GM21825 (cell line): ENCODE measurements at regions not wholly inside any gene's neighbourhood (a gene's known extent, or its start where the extent isn't known, plus 50 kb on each side); places are given as distances from the start of the nearest gene placed in this dataset.

Experiments
- ATAC-seq: cut with Tn5 transposase; IDR thresholded peaks from one replicate; pipeline ENCODE4 v1.9.1; 2021; ENCODE audit warnings: mild to moderate bottlenecking, moderate library complexity; ENCODE audit not compliant: unreplicated experiment

DNA sequence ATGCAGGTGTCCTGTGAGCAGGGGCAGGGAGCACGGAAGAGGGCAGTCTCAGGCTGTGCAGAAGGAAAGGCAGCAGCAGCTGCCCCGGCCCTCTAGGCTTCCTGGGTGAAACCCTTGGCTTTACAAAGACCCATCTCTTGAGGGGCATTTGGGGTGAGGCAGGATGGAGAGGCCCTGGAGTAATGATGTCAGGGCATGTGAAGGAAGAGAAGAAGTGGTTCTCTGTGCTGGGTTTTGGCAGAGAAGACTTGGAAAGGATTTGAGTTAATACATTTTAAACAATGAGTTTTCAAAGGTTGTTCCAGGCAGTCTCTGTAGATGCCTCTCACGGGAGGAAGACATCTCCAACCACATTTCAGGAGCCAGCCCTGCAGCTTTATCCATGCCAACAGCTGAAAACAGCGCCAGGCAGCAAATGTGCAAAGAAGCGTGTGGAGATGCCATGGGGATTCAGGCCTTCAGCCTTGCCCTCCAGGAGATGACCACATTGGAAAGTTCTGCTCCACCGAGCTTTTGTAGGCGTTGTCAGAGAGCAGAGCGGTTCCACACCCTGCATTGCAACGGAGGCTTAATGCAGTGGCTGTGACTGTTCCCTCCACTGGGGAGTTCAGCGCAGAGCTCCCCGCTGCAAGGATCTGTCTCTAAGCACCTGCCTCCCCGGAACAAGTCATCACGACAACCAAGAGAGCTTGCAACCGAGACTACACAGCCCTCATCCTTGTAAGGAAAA lies 322.8 kb downstream of the UQCRFS1 start:
- no peak for ATAC-seq

DNA sequence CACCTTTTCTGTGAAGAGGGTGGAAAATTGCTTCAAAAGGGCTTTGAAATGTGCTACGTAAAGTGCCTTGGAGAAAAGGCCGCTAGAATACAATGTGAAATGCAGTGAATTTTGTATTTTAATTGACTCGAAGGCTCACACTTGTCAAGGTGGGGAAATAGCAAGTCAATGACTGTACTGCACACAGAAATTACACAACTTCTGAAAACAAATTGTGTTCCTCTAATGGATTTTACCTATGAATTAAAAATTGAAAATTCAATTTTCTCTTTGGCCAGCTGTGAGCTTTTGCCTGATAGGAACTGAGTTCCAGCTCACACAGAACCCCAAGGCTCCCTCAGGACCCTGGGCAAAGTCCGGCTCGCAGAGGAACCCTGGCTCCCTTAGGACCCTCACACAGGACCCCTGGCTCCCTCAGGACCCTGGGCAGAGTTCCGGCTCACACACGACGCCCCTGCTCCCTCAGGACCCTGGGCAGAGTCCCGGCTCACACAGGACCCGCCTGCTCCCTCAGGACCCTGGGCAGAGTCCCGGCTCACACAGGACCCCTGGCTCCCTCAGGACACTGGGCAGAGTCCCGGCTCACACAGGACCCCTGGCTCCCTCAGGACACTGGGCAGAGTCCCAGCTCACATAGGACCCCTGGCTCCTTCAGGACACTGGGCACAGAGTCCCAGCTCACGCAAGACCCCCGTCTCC lies 324.9 kb downstream of the UQCRFS1 start:
- ATAC-seq: no peak

DNA sequence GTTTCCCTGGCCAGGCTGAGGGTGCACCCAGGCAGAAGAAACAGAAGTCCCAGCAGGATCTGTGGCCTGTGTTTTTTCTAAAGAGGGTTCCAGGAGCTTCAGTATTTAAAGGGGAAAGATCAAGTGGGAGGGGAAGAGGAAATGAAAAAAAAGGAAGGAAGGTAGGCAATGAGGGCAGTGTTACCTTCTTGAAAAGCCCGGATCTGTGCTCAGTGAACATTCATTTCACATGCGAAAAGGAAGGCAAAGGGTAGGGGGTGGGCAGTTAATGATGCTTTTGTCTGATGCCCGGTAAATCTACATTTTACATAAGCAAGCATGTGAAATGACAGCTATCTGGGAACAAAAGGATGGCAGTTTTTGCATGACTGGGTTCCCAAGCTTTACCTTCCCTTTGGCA lies 326.2 kb downstream of the UQCRFS1 start:
- no peak for ATAC-seq

DNA sequence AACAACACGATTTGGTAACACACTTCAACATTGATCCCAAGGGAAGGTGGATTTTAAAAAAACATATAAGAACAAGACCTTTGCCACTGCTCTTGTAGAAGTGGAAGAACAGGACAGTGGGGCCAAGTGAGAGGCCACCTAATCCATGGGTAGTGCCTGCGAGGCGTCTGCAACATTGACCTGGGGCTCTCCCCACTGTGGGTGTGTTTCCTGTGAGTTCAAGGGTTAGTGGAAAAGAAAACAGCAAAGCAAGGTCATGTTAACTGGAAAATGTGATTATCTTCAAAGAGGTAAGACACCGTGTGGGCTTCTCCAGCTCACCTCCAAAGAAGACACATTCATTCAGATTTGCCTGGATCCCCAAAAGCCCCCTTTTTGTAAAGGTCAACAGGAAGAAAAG lies 327.0 kb downstream of the UQCRFS1 start:
- no peak for ATAC-seq

DNA sequence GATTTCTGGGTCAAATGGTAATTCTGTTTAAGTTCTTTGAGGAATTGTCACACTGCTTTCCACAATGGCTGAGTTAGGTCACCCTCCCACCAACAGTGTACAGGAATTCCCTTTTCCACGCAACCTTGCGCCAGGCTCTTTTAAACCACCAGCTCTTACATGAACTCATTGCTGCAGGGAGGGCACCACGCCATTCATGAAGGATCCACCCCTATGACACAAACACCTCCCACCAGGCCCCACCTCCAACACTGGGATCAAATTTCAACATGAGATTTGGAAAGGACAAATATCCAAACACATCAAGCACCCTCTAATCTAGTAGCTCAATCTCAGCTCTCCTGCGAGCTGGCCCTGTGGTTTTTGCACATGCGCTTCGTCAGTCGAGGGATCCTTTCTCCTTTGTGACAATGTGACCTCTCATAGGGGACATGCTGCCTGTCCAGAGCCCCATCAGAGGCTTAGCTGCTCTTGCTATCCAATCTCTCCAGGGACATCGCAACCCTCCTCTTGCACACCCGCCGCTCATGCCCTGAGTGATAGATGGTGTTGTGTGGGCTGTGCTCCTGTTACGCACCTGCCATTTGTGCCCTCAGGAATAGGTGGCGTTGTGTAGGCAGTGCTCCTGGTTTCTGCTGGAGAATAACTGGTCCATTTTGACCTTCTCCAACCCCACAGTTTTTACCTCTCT lies 328.0 kb downstream of the UQCRFS1 start:
- ATAC-seq: no peak

DNA sequence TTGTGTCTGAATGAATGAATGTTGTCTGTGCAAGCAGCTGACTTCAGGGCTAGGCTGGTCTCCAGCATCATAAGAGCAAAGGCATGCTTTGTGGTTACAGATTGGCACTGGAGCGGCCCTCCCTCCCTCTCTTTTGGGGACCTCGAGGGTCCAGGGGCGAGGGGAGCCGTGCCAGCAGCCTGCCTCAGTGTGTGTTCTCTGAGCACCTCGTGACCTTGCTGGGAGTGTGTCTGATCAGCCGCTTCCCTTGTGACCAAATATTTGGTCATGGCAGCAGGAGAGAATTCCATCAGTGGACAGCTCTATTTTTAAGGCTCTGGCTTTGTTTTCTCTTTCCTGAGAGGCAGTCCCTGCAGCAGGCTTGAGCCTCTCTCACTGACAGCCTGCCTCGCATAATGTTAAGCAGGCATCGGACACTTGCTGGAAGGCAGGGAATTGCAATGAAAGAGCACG lies 329.7 kb downstream of the UQCRFS1 start:
- no peak for ATAC-seq

DNA sequence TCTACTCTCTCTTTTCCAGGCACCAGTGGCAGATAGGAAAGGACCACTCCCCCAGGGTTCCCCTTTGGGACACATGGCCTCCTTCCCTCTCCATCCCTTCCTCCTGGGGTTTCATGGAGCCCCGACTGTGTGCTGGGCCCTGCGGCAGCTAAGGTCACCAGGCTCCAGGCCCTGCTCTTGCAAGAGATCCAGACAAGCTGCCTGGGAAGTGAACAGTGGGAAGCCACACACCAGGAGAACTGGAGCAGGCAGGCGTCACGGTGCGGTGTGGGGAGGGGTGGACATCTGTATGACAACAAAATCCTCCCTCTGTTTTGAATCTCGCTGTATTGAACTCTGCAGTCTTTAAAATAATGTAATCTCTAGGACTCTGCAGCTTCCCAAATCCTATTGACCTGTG lies 330.1 kb downstream of the UQCRFS1 start:
- no peak for ATAC-seq

DNA sequence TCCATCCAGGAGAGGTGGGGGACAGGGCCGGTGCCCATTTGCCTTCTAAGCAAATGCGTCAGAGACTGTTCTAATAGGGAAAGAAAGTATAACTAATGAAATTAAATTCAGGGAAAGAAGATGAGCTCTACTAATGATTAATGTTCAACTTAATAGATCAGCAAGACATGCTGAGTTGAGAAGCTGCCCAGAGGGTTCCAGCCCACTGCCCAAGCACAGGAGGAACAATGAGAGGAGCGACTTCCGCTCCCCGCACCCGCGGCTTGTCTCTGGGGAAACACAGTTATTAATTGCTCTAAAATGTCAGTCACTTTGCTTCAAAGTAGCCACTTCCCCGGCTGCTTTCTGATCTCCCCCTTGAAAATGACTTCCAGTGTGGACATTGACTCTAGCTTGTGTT lies 331.3 kb downstream of the UQCRFS1 start:
- no peak for ATAC-seq

DNA sequence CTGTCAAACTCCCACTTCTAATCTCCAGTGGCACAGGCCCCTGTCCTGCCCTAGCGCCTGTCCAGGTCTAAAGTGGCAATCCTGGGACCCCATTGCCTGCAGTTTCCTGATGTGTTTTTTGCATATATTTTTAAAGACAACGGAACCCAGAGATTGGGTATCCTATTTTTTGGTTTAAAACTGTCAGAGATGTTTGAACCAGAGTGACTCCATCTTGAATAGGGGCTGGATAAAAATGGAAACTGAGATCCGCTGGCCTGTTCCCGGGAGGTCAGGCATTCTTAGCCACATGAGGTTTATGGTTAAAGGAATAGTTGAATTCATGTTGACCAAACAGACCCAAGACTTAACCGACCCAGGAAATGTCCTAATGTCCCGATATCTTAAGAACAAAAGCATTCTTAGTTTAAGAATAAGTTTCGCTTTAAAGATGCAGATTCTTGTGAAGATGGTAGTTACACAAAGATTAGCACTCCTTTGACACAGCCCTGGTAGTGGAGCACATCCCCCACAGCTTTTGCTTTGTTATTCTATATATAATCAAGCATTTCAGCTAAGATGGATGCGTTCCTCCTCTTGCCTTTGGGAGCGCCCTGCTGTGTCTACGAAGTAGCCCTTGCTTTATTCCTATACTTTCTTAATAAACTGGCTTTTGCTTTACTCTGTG lies 332.1 kb downstream of the UQCRFS1 start:
- ATAC-seq: no peak

DNA sequence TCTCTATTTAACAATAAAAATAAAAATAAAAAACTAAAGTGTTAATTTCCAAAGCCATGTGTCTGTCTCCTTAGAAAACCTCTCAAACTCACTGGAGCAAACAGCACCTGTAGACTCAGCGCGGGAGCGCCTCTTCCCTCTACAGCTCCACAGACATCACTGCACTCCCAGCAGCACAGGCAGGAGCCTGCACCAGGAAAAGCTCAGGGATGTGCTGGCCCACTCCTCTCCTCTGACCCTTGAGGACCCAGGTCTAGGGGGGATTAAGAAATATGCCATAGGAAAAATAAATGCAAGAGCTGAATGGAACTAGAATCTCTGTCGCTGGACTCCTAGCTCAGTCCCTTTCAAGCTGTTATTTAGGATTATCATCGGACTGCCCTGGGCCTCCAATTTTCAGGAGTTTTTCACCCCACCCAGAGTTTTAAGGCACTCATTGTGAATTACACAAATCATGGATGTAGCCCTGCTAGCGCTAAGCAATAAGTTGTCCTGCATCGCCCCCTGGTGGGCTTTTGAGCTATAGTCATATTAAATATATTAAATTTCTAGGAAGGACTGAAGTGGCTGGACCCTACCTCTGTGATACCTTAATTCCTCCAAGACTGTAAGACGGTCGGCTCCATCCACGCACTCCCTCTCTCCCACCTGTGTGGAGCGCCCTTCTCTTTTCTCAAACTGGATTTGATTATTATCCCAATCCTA lies 333.9 kb downstream of the UQCRFS1 start:
- no peak for ATAC-seq

DNA sequence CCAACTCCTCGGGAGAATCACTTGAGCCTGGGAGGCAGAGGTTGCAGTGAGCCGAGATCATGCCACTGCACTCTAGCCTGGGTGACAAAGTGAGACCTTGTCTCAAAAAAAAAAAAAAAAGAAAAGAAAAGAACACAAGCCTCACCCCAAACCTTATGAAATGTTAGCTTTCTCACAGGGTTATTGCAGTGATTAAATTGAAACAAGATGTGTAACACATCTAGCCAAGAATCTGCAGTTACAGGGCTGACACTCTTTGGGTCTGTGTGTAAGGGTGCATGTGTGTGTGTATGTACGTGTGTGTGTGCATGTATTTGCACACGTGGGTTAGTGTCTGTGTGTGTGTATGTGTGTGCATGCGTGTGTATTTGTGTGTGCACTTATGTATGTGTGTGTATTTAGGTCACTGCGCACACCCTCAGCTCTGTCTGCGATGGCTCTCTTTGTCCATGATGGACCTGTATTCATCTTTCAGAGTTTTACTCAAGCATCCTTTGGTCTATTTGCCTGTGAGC lies 336.3 kb downstream of the UQCRFS1 start:
- no peak for ATAC-seq

DNA sequence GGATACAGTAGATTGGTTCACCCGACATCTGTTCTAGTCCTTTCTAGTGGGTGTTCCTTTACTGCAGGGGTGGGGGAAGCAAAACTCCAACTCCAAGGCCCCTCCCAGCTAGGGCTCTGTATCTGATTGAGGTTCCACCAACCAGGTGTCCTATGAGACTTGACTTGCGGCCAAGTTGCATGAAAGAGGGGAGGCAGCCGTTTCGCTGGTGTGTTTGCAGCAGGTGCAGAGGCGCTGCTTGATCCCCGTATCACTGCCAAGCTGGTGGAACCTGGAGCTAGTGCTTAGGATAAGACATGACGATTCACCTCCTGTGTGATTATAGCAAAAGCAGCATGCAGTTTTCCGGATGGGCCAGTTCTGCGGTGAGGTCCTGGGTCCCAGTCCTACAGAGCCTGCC lies 338.2 kb downstream of the UQCRFS1 start:
- ATAC-seq: no peak

DNA sequence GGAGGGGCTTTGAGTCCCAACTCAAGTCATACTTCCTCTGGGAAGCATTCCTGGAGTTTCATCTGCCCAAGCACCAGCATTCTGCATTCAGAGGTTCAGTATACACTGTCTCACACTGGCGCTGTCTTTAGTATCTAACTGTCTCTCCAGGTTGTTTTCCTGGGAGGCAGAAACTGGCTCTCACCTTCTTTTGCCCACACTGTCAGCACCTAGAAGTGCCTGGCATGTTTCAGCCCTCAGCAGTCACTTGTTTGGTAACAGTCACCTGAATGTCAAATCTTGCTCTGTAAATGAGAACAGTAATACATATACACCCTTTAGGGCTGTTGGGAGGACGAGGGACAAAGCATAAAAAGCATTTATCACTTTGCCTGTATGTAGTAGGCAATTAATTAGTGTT lies 339.6 kb downstream of the UQCRFS1 start:
- no peak for ATAC-seq

DNA sequence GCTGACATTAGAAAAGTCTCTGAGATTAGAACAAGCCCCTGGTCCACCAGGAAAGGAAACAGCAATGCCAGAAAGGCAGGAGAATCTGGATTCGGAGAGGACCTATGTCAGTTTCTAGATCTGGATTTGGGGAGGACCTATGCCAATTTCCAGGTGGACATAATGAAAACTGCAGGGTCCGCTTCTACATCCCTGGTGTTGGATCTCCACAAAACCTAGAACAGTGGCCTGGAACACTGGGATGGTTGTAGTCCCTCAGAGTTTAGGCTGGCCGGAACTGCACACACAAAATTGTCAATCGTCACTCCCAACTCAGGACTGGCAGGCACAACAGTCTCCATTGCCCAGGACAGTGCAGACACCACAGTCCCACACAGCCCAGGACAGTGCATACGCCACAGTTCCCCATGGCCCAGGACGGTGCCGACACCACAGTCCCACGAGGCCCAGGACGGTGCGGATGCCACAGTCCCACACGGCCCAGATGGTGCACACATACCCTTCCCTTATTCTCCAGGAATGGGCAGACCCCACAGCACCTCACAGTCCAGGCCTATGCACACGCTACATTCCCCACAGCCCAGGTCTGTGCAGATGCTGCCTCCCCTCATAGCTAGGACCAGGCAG lies 341.7 kb downstream of the UQCRFS1 start:
- no peak for ATAC-seq

DNA sequence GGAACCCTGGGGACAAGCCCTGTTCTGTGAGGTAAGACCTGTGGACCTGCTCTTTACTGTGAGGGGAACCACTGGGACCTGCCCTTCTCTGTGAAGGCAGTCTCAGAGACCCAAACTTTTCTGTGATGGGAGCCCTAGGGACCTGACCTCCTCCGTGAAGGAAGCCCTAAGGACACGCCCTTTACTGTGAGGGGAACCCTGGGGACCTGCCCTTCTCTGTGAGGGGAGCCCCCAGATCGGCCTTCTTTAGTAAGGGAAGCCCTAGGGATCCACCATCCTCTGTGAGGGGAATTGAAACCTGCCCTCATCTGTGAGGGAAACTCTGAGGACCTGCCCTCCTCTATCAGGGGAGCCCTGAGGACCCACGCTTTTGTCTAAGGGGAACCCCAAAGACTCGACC lies 343.5 kb downstream of the UQCRFS1 start:
- ATAC-seq: no peak

DNA sequence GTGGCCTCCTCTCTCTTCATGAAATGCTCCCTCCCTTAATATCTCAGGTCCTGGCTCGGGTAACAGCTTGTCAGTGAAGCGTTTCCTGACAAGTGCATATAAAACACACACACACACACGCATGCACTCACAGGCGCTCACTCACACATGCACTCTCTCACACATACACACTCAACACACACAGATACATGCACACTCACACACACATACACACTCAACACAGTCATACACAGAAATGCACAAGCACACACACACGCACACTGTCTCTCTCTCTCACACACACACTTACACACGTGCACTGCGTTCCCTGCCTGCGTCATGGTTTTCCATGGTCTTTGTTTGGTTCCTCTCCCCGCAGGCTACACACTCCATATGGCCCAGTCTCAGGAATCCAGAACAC lies 344.1 kb downstream of the UQCRFS1 start:
- ATAC-seq: no peak

DNA sequence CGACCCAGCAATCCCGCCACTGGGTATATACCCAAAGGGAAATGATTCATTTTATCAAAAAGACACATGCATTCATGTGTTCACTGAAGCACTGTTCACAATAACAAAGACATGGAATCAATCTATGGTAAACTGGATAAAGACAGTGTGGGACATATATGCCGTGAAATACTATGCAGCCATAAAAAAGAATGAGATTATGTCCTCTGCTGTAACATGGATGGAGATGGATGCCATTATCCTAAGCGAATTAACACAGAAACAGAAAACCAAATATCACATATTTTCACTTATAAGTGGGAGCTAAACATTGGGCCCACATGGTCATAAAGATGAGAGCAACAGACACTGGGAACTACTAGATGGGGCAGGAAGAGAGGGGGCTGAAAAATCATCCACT lies 345.0 kb downstream of the UQCRFS1 start:
- no peak for ATAC-seq

DNA sequence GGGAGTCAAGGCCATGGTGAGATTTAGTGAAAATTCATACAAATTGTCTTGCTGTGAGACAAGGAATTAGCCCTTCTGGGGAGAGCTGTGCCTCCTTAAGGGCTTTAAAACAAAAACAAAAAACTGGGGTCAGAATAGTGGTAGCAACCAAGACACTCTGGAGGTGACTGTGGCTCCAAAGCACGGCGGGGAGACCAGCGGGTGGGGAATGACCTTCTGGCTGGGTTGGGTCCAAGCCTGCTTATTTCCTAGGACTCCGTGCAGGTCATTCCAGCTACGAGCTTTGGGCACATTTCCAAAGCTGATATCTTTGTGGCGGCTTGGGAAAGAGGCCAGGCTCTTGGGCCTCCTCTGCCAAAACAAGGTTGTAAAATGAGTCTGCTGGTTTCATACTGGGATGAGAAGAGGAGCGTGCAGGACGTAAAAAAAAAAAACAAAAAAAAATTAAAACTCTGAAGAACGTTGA lies 348.3 kb downstream of the UQCRFS1 start:
- ATAC-seq: no peak

DNA sequence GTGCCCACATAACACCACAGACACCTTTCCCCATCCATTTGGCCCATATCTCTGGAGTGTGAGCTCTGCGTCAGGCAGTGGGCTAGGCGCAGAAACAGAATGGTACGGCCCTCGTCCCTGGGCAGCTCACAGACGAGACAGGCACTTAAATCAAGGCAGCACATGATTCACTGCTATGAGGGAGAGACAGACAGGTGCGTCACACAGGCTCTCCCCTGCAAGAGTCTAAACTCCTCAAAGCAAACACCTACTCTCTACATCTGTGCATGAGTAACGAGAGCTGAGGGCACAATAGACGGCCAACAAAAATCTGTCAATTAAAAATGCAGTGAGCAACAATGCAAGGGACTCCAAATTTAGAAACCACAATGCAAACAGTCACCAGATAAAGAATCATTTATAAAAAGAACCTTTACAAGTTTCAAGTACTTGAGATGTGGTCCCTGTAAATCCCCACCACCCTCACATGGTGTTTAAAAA lies 348.9 kb downstream of the UQCRFS1 start:
- no peak for ATAC-seq

DNA sequence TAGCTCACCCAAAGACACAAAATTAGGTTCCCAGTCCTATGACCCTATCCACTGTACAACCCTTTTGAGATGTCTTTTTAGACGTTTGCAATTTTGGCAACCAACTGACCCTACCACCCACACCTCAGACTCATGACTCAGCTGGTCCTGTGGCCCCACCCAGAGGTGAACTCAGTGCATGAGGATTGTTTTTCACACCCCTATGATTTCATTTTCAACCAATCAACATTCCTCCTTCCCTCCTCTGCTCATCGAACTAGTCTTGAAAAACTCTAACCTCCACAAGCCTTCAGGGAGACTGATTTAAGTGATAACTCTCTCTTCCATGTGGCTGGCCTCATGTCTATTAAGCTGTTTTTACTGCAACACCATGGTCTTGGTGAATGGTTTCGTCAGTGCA lies 350.7 kb downstream of the UQCRFS1 start:
- no peak for ATAC-seq
